HCT116 (cell line): ENCODE measurements at regions not wholly inside any gene's neighbourhood (a gene's known extent, or its start where the extent isn't known, plus 50 kb on each side); places are given as distances from the start of the nearest gene placed in this dataset.

ENCODE experiments used
- ATAC-seq: fragments of 200-7000 bp; cut with Tn5 transposase; 2 replicates; pipeline ENCODE4 v1.9.1; 2020; ENCODE audit warnings: mild to moderate bottlenecking, moderate library complexity
- BruUV-seq: library from RNA; stranded (reverse); fragments of 400-500 nt; replicated peaks from 2 replicates; lab custom pipeline; 2021; lab: Mats Ljungman, UMichigan
- CTCF ChIA-PET: fragments of 300-600 bp; sonication (Branson Sonifier 250); formaldehyde crosslinking; loops from one replicate; lab custom pipeline; 2021; ENCODE audit warnings: antibody characterized with exemption; lab: Charles Lee
- POLR2A ChIA-PET: fragments of 300-600, 350-600 bp; sonication (Branson Sonifier 250); formaldehyde crosslinking; loops from one replicate; lab custom pipeline; 2021; ENCODE audit warnings: antibody characterized with exemption; lab: Charles Lee
- RAD21 ChIA-PET, 2 experiments: fragments of 300-600 bp; sonication (Branson Sonifier 250); formaldehyde crosslinking; loops; one replicate each; lab custom pipeline; 2023; ENCODE audit warnings: low total read pairs in 2 of 2; ENCODE audit not compliant: uncharacterized antibody in 2 of 2, unreplicated experiment in 2 of 2, low non-redundant PET in 1 of 2; lab: Charles Lee
- DNase-seq: peaks from one replicate; pipeline ENCODE4 v3.0.0-alpha.2; 2010; ENCODE audit warnings: low read depth, low spot score
- H2AFZ ChIP-seq: fragments of 200-600 bp; shearing (Covaris generic), sonication (generic); 2 replicates; pipeline ENCODE4 v1.6.1; 2017; ENCODE audit warnings: low read depth, mixed run types, mixed read lengths, antibody characterized with exemption, low read length; ENCODE audit not compliant: poor library complexity, severe bottlenecking
- H3K27ac ChIP-seq: 2 replicates; pipeline ENCODE4 v1.5.1; 2012; ENCODE audit warnings: low read depth, low read length
- H3K27me3 ChIP-seq: fragments of 200-600 bp; sonication (generic); 2 replicates; pipeline ENCODE4 v1.6.1; 2016; ENCODE audit warnings: mixed run types, low read length, mixed read lengths; ENCODE audit not compliant: insufficient read depth
- H3K36me3 ChIP-seq, 2 experiments: fragments of 200-500 bp in 1 of 2; fragments of 200-600 bp in 1 of 2; sonication (Bioruptor generic) in 1 of 2; sonication (generic) in 1 of 2; 2 replicates each; pipeline versions ENCODE4 v1.5.1 to v1.6.1; 2014 to 2016; ENCODE audit warnings: low read length in 2 of 2, inconsistent platforms in 1 of 2, mixed read lengths in 1 of 2, mixed run types in 1 of 2; ENCODE audit not compliant: insufficient read depth in 2 of 2, control insufficient read depth in 1 of 2
- H3K4me1 ChIP-seq, 2 experiments: fragments of 200-600 bp in 1 of 2; sonication (generic) in 1 of 2; 2 replicates each; pipeline versions ENCODE4 v1.5.1 to v1.6.1; 2012 to 2017; ENCODE audit warnings: low read length in 2 of 2, inconsistent platforms in 1 of 2, mild to moderate bottlenecking in 1 of 2, mixed read lengths in 1 of 2, mixed run types in 1 of 2, moderate library complexity in 1 of 2; ENCODE audit not compliant: insufficient read depth in 2 of 2, control insufficient read depth in 1 of 2
- H3K4me2 ChIP-seq: fragments of 200-600 bp; sonication (generic); 2 replicates; pipeline ENCODE4 v1.6.1; 2017; ENCODE audit warnings: mixed run types, low read length, mixed read lengths
- H3K4me3 ChIP-seq, 2 experiments: fragments of 200-600 bp in 1 of 2; sonication (generic) in 1 of 2; replicated peaks in 1 of 2; 2 replicates each; pipeline ENCODE4 v1.5.1; 2011 to 2016; ENCODE audit warnings: low read length in 2 of 2, control low read depth in 1 of 2, low read depth in 1 of 2, mild to moderate bottlenecking in 1 of 2, mixed read lengths in 1 of 2, mixed run types in 1 of 2
- H3K79me2 ChIP-seq: fragments of 200-600 bp; sonication (generic); 2 replicates; pipeline ENCODE4 v1.6.1; 2017; ENCODE audit warnings: mild to moderate bottlenecking, mixed run types, low read length, moderate library complexity, mixed read lengths; ENCODE audit not compliant: insufficient read depth
- H3K9ac ChIP-seq: fragments of 200-600 bp; sonication (generic); 2 replicates; pipeline ENCODE4 v1.6.1; 2016; ENCODE audit warnings: low read length, mixed read lengths
- H3K9me2 ChIP-seq: fragments of 200-600 bp; sonication (generic), shearing (Covaris generic); 2 replicates; pipeline ENCODE4 v1.6.1; 2017; ENCODE audit warnings: mixed run types, mild to moderate bottlenecking, moderate library complexity; ENCODE audit not compliant: insufficient read depth
- H3K9me3 ChIP-seq, 2 experiments: fragments of 200-500 bp in 1 of 2; fragments of 200-600 bp in 1 of 2; sonication (Bioruptor generic) in 1 of 2; sonication (generic) in 1 of 2; 2 replicates each; pipeline ENCODE4 v1.6.1; 2014 to 2017; ENCODE audit warnings: low read length in 2 of 2, mixed read lengths in 2 of 2, inconsistent platforms in 1 of 2, low read depth in 1 of 2, mild to moderate bottlenecking in 1 of 2, mixed run types in 1 of 2, moderate library complexity in 1 of 2; ENCODE audit not compliant: control insufficient read depth in 1 of 2, insufficient read depth in 1 of 2
- H4K20me1 ChIP-seq: fragments of 200-600 bp; sonication (generic), shearing (Covaris generic); 2 replicates; pipeline ENCODE4 v1.6.1; 2017; ENCODE audit warnings: mixed run types, mild to moderate bottlenecking, moderate library complexity; ENCODE audit not compliant: insufficient read depth
- CEBPB ChIP-seq: IDR thresholded peaks from 2 replicates; pipeline ENCODE4 v1.6.1; 2012; ENCODE audit warnings: low read depth
- EGR1 ChIP-seq: IDR thresholded peaks from 2 replicates; pipeline ENCODE4 v1.6.1; 2012; ENCODE audit warnings: low read depth
- ELF1 ChIP-seq: IDR thresholded peaks from 2 replicates; pipeline ENCODE4 v1.6.1; 2012; ENCODE audit warnings: low read depth, borderline replicate concordance
- EZH2 ChIP-seq: fragments of 200-600 bp; sonication (generic); IDR thresholded peaks from 2 replicates; pipeline ENCODE4 v1.6.1; 2017; ENCODE audit warnings: antibody characterized with exemption, mixed run types
- EZH2phosphoT487 ChIP-seq: fragments of 200-600 bp; IDR thresholded peaks from 2 replicates; pipeline ENCODE4 v1.6.1; 2018; ENCODE audit warnings: antibody characterized with exemption, borderline replicate concordance
- FOSL1 ChIP-seq: IDR thresholded peaks from 2 replicates; pipeline ENCODE4 v1.6.1; 2012; ENCODE audit warnings: low read depth
- JUND ChIP-seq: IDR thresholded peaks from 2 replicates; pipeline ENCODE4 v1.6.1; 2012
- POLR2AphosphoS5 ChIP-seq: IDR thresholded peaks from 2 replicates; pipeline ENCODE4 v1.6.1; 2011; ENCODE audit warnings: mild to moderate bottlenecking, low read depth, low read length, moderate library complexity
- RAD21 ChIP-seq: IDR thresholded peaks from 2 replicates; pipeline ENCODE4 v1.6.1; 2012; ENCODE audit warnings: low read depth, mild to moderate bottlenecking
- SRF ChIP-seq: IDR thresholded peaks from 2 replicates; pipeline ENCODE4 v1.6.1; 2012; ENCODE audit warnings: low read depth
- TCF7L2 ChIP-seq: IDR thresholded peaks from 2 replicates; pipeline ENCODE4 v1.7.0; 2011; ENCODE audit warnings: borderline replicate concordance, inconsistent platforms; ENCODE audit not compliant: insufficient read depth, insufficient read length; ENCODE audit errors: extremely low read depth
- YY1 ChIP-seq: IDR thresholded peaks from 2 replicates; pipeline ENCODE4 v1.6.1; 2011; ENCODE audit warnings: low read length, low read depth, moderate library complexity, mild to moderate bottlenecking; ENCODE audit not compliant: insufficient replicate concordance; ENCODE audit errors: extremely low read depth
- ZFX ChIP-seq: fragments of 450-650 bp; IDR thresholded peaks from 2 replicates; pipeline ENCODE4 v1.6.1; 2017
- ZNF274 ChIP-seq: fragments of 200-500 bp; sonication (Bioruptor generic); IDR thresholded peaks from 2 replicates; pipeline ENCODE4 v1.6.1; 2014; ENCODE audit warnings: mild to moderate bottlenecking, low read depth, low read length, inconsistent platforms
- intact Hi-C: fragments of 100-400 bp; cut with micrococcal nuclease; formaldehyde crosslinking; loops from 2 replicates; pipeline ENCODE4 v1.10.0; 2022
- TF ChIP-seq, protein P1 (sequence below): IDR thresholded peaks from 2 replicates; pipeline ENCODE4 v1.6.1; 2012; ENCODE audit warnings: low read depth
- TF ChIP-seq, protein P2 (sequence below): IDR thresholded peaks from 2 replicates; pipeline ENCODE4 v1.6.1; 2011; ENCODE audit warnings: mild to moderate bottlenecking, low read length, moderate library complexity; ENCODE audit not compliant: insufficient replicate concordance; ENCODE audit errors: extremely low read depth
- TF ChIP-seq, protein P3 (sequence below): IDR thresholded peaks from 2 replicates; pipeline ENCODE4 v1.6.1; 2012

DNA sequence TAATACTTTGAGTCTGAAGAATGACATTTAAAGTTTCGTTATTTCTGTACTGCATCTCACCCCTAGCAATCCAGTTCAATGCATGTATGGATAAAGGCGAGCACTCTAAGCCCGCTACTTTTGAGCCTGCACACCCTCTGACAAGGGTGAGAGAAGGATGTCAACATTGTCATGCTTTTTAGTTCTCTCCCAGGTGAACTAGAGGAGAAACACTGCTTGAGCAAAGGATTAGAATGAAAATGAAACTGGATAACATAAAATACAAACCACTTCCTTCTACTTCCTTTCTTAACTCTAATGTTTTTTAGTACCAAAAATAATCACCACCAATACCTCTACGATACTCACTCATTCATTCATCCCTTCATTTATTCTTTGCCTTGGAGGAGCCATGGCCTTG, 588.7 kb upstream of the NR2F2 start:
- Histone ChIP-seq H3K9me3 (no peaks in the 10 kb centered on the region), H3K4me3 (no peak overlapping the region), H3K79me2 (no peaks in the 10 kb centered on the region), H4K20me1 (no peaks in the 10 kb centered on the region), H2AFZ (no peak overlapping the region), H3K4me1 (no peaks in the 10 kb centered on the region), H3K9me2 (no peaks in the 10 kb centered on the region), H3K36me3 (no peaks in the 10 kb centered on the region), H3K27ac (no peak overlapping the region), H3K4me2 (no peak overlapping the region), H3K9ac (no peak overlapping the region), H3K27me3 (no peaks in the 10 kb centered on the region)
- BruUV-seq = no TSS peak
- TF ChIP-seq YY1 (no peak), POLR2AphosphoS5 (no peak), CEBPB (no peak), EZH2phosphoT487 (no peak), FOSL1 (no peak), ZNF274 (no peak), RAD21 (no peak), JUND (no peak), ZFX (no peak), SRF (no peak), EZH2 (no peak), EGR1 (no peak), TCF7L2 (no peak), ELF1 (no peak)
- TF ChIP-seq, protein P1, sequence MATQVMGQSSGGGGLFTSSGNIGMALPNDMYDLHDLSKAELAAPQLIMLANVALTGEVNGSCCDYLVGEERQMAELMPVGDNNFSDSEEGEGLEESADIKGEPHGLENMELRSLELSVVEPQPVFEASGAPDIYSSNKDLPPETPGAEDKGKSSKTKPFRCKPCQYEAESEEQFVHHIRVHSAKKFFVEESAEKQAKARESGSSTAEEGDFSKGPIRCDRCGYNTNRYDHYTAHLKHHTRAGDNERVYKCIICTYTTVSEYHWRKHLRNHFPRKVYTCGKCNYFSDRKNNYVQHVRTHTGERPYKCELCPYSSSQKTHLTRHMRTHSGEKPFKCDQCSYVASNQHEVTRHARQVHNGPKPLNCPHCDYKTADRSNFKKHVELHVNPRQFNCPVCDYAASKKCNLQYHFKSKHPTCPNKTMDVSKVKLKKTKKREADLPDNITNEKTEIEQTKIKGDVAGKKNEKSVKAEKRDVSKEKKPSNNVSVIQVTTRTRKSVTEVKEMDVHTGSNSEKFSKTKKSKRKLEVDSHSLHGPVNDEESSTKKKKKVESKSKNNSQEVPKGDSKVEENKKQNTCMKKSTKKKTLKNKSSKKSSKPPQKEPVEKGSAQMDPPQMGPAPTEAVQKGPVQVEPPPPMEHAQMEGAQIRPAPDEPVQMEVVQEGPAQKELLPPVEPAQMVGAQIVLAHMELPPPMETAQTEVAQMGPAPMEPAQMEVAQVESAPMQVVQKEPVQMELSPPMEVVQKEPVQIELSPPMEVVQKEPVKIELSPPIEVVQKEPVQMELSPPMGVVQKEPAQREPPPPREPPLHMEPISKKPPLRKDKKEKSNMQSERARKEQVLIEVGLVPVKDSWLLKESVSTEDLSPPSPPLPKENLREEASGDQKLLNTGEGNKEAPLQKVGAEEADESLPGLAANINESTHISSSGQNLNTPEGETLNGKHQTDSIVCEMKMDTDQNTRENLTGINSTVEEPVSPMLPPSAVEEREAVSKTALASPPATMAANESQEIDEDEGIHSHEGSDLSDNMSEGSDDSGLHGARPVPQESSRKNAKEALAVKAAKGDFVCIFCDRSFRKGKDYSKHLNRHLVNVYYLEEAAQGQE = no peak
- TF ChIP-seq, protein P2, sequence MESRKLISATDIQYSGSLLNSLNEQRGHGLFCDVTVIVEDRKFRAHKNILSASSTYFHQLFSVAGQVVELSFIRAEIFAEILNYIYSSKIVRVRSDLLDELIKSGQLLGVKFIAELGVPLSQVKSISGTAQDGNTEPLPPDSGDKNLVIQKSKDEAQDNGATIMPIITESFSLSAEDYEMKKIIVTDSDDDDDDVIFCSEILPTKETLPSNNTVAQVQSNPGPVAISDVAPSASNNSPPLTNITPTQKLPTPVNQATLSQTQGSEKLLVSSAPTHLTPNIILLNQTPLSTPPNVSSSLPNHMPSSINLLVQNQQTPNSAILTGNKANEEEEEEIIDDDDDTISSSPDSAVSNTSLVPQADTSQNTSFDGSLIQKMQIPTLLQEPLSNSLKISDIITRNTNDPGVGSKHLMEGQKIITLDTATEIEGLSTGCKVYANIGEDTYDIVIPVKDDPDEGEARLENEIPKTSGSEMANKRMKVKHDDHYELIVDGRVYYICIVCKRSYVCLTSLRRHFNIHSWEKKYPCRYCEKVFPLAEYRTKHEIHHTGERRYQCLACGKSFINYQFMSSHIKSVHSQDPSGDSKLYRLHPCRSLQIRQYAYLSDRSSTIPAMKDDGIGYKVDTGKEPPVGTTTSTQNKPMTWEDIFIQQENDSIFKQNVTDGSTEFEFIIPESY = no peak
- TF ChIP-seq, protein P3, sequence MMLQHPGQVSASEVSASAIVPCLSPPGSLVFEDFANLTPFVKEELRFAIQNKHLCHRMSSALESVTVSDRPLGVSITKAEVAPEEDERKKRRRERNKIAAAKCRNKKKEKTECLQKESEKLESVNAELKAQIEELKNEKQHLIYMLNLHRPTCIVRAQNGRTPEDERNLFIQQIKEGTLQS = no peak
- RAD21 ChIA-PET = no interaction called here
- ATAC-seq (no peak), DNase-seq (no peak)
- intact Hi-C loops = no loop called here
- CTCF ChIA-PET = no interaction called here
- POLR2A ChIA-PET = no interaction called here
